NT2/D1 (cell line): ENCODE measurements at regions not wholly inside any gene's neighbourhood (a gene's known extent, or its start where the extent isn't known, plus 50 kb on each side); places are given as distances from the start of the nearest gene placed in this dataset.

Source experiments
- SUZ12 ChIP-seq: IDR thresholded peaks from 2 replicates; pipeline ENCODE4 v1.6.1; 2011; ENCODE audit not compliant: insufficient read length, insufficient read depth; ENCODE audit errors: extremely low read depth
- YY1 ChIP-seq: IDR thresholded peaks from 2 replicates; pipeline ENCODE4 v1.6.1; 2011; ENCODE audit not compliant: insufficient read length, insufficient read depth
- ZNF274 ChIP-seq: IDR thresholded peaks from 2 replicates; pipeline ENCODE4 v1.6.1; 2011; ENCODE audit warnings: mild to moderate bottlenecking, low read depth, low read length

GRCh38 chr12:88328090-88328489 is 186.0 kb downstream of the TMTC3 start:
- no peak for TF ChIP-seq YY1
- TF ChIP-seq SUZ12, result no peak
- no peak for TF ChIP-seq ZNF274
